Neuronal stem cell (in vitro differentiated cells): ENCODE measurements at regions not wholly inside any gene's neighbourhood (a gene's known extent, or its start where the extent isn't known, plus 50 kb on each side); places are given as distances from the start of the nearest gene placed in this dataset.

Experiments
- DNase-seq: peaks from one replicate; pipeline ENCODE4 v3.0.0-alpha.2; 2013; ENCODE audit warnings: low spot score
- H2AFZ ChIP-seq: one replicate; pipeline ENCODE4 v1.6.1; 2013; ENCODE audit warnings: mild to moderate bottlenecking, low read length, inconsistent platforms
- H2AK5ac ChIP-seq: 2 replicates; pipeline ENCODE4 v1.6.1; 2013; ENCODE audit warnings: low read depth, mild to moderate bottlenecking, inconsistent platforms, low read length, moderate library complexity, mixed read lengths
- H2BK120ac ChIP-seq: 2 replicates; pipeline ENCODE4 v1.6.1; 2013; ENCODE audit warnings: low read depth, mild to moderate bottlenecking, inconsistent platforms, low read length, moderate library complexity, mixed read lengths
- H2BK12ac ChIP-seq: one replicate; pipeline ENCODE4 v1.6.1; 2013; ENCODE audit warnings: low read length, inconsistent platforms
- H2BK15ac ChIP-seq: 2 replicates; pipeline ENCODE4 v1.6.1; 2013; ENCODE audit warnings: mild to moderate bottlenecking, low read length, inconsistent platforms, mixed read lengths
- H2BK5ac ChIP-seq: one replicate; pipeline ENCODE4 v1.6.1; 2013; ENCODE audit warnings: inconsistent platforms, mild to moderate bottlenecking, low read length, moderate library complexity
- H3K14ac ChIP-seq: one replicate; pipeline ENCODE4 v1.6.1; 2013; ENCODE audit warnings: low read length, inconsistent platforms
- H3K18ac ChIP-seq: 2 replicates; pipeline ENCODE4 v1.6.1; 2013; ENCODE audit warnings: low read length, inconsistent platforms
- H3K23ac ChIP-seq: 2 replicates; pipeline ENCODE4 v1.6.1; 2013; ENCODE audit warnings: low read depth, mild to moderate bottlenecking, mixed read lengths, low read length, inconsistent platforms; ENCODE audit not compliant: poor library complexity
- H3K27ac ChIP-seq: replicated peaks from 3 replicates; pipeline ENCODE4 v1.5.1; 2013; ENCODE audit warnings: low read length, inconsistent platforms
- H3K27me3 ChIP-seq, 3 experiments: 2 replicates each; pipeline ENCODE4 v1.6.1; 2013; ENCODE audit warnings: low read length in 3 of 3, mild to moderate bottlenecking in 2 of 3, inconsistent platforms in 1 of 3, low read depth in 1 of 3, mixed read lengths in 1 of 3, moderate library complexity in 1 of 3; ENCODE audit not compliant: control insufficient read depth in 3 of 3, insufficient read depth in 3 of 3
- H3K36me3 ChIP-seq, 2 donors: replicated peaks in 1 of 2; 2 replicates each; pipeline ENCODE4 v1.6.1; 2013; ENCODE audit warnings: low read length in 2 of 2; ENCODE audit not compliant: control insufficient read depth in 2 of 2, insufficient read depth in 2 of 2
- H3K4ac ChIP-seq: 2 replicates; pipeline ENCODE4 v1.6.1; 2013; ENCODE audit warnings: inconsistent platforms, mild to moderate bottlenecking, low read length, moderate library complexity
- H3K4me1 ChIP-seq, 2 donors: 1 replicate in 1 of 2; 2 replicates in 1 of 2; pipeline ENCODE4 v1.6.1; 2013; ENCODE audit warnings: low read length in 2 of 2, low read depth in 1 of 2; ENCODE audit not compliant: control insufficient read depth in 2 of 2, insufficient read depth in 1 of 2
- H3K4me2 ChIP-seq: one replicate; pipeline ENCODE4 v1.6.1; 2013; ENCODE audit warnings: mild to moderate bottlenecking, low read length, inconsistent platforms; ENCODE audit not compliant: insufficient read depth, poor library complexity, severe bottlenecking
- H3K4me3 ChIP-seq, 2 donors: 2 replicates each; pipeline ENCODE4 v1.5.1; 2013; ENCODE audit warnings: low read length in 2 of 2, mild to moderate bottlenecking in 2 of 2, inconsistent platforms in 1 of 2, moderate library complexity in 1 of 2
- H3K79me1 ChIP-seq: one replicate; pipeline ENCODE4 v1.6.1; 2013; ENCODE audit warnings: low read depth, mild to moderate bottlenecking, inconsistent platforms, low read length, moderate library complexity
- H3K9ac ChIP-seq: one replicate; pipeline ENCODE4 v1.6.1; 2013; ENCODE audit warnings: mild to moderate bottlenecking, low read depth, low read length, inconsistent platforms; ENCODE audit not compliant: poor library complexity
- H3K9me3 ChIP-seq, 2 donors: replicated peaks in 1 of 2; 2 replicates each; pipeline versions ENCODE3 to v1.6.1; 2013; ENCODE audit warnings: low read length in 2 of 2, mild to moderate bottlenecking in 2 of 2, inconsistent platforms in 1 of 2, low read depth in 1 of 2, mixed read lengths in 1 of 2, moderate library complexity in 1 of 2; ENCODE audit not compliant: control insufficient read depth in 2 of 2, insufficient read depth in 1 of 2
- H4K8ac ChIP-seq: one replicate; pipeline ENCODE4 v1.6.1; 2013; ENCODE audit warnings: low read depth, mild to moderate bottlenecking, inconsistent platforms, low read length, moderate library complexity
- H4K91ac ChIP-seq: one replicate; pipeline ENCODE4 v1.6.1; 2013; ENCODE audit warnings: low read length, low read depth, mild to moderate bottlenecking, inconsistent platforms; ENCODE audit not compliant: poor library complexity
- WGBS, 2 donors: extraction: QIAGEN DNeasy Blood & Tissue Kit; methylation state at CpG; one replicate each; pipeline ENCODE4 v1.1.7; 2013; ENCODE audit warnings: missing lambda C conversion rate in 2 of 2, mixed read lengths in 1 of 2; ENCODE audit not compliant: insufficient read length in 2 of 2, insufficient replicate concordance in 1 of 2; ENCODE audit errors: extremely low coverage in 2 of 2; 5-methylcytosine and 5-hydroxymethylcytosine counted together

DNA sequence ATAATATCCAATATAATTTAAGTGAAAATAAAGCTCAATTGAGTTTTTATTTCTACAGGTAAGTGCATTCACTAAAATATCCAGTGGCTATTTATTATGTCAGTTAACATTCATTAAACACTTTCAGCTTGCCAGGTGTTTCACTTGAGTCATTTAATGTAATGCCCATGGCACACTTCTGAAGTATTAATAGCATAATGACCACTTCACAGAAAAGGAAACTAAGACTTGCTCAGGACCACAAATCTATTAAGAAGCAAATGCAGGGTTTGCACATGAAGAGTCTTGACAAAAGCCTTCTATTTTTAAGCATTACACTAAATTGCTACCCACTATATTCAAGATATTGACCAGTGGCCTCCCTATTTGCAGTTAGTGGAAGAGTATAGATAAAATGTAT lies 612.7 kb downstream of the KCTD8 start:
- Histone ChIP-seq H2BK15ac (no peak overlapping the region), H2BK12ac (no peak overlapping the region), H2AFZ (no peak overlapping the region), H3K36me3 (no peaks in the 10 kb centered on the region), H3K9ac (no peak overlapping the region), H3K18ac (no peak overlapping the region), H3K9me3 (no peaks in the 10 kb centered on the region), H4K91ac (no peak overlapping the region), H3K23ac (no peak overlapping the region), H3K4me2 (no peak overlapping the region), H3K79me1 (no peaks in the 10 kb centered on the region), H2BK5ac (no peak overlapping the region), H3K27me3 (no peaks in the 10 kb centered on the region), H3K4me1 (no peaks in the 10 kb centered on the region), H3K4me3 (no peak overlapping the region), H3K27ac (no peak overlapping the region), H2AK5ac (no peak overlapping the region), H3K14ac (no peak overlapping the region), H4K8ac (no peak overlapping the region), H3K4ac (no peak overlapping the region), H2BK120ac (no peak overlapping the region)
- DNase-seq, result no peak

- Histone ChIP-seq H3K14ac (no peak overlapping the region), H3K9ac (no peak overlapping the region), H2AFZ (no peak overlapping the region), H3K4ac (no peak overlapping the region), H3K79me1 (no peaks in the 10 kb centered on the region), H3K4me3 (no peak overlapping the region), H2AK5ac (no peak overlapping the region), H2BK12ac (no peak overlapping the region), H3K27ac (no peak overlapping the region), H3K36me3 (no peaks in the 10 kb centered on the region), H2BK15ac (no peak overlapping the region), H2BK120ac (no peak overlapping the region), H2BK5ac (no peak overlapping the region), H3K9me3 (no peaks in the 10 kb centered on the region), H4K91ac (no peak overlapping the region), H3K4me1 (peaks cover 0 to 2% of the 10 kb centered on the region in 2 donors), H3K4me2 (no peak overlapping the region), H4K8ac (no peak overlapping the region), H3K27me3 (no peaks in the 10 kb centered on the region), H3K18ac (no peak overlapping the region), H3K23ac (no peak overlapping the region)
- no peak for DNase-seq
Measured at GRCh38 chr4:43837171-43837570, 611.4 kb downstream of the KCTD8 start.

- no peaks in the 10 kb centered on the region for H3K27me3 ChIP-seq
- peaks cover 0 to 2% of the 10 kb centered on the region in 2 donors for H3K4me1 ChIP-seq
- H4K91ac ChIP-seq, result no peak overlapping the region
- no peak overlapping the region for H2BK12ac ChIP-seq
- no peak overlapping the region for H3K18ac ChIP-seq
- DNase-seq, result no peak
- no peaks in the 10 kb centered on the region for H3K79me1 ChIP-seq
- H3K4me2 ChIP-seq, result no peak overlapping the region
- no peak overlapping the region for H3K27ac ChIP-seq
- H3K36me3 ChIP-seq, result no peaks in the 10 kb centered on the region
- H2AFZ ChIP-seq, result no peak overlapping the region
- H3K4ac ChIP-seq, result no peak overlapping the region
- H3K14ac ChIP-seq, result no peak overlapping the region
- no peak overlapping the region for H2BK120ac ChIP-seq
- no peak overlapping the region for H4K8ac ChIP-seq
- no peak overlapping the region for H2AK5ac ChIP-seq
- H2BK15ac ChIP-seq, result no peak overlapping the region
- H3K4me3 ChIP-seq, result no peak overlapping the region
- no peak overlapping the region for H3K23ac ChIP-seq
- H3K9ac ChIP-seq, result no peak overlapping the region
- H3K9me3 ChIP-seq, result no peaks in the 10 kb centered on the region
- H2BK5ac ChIP-seq, result no peak overlapping the region
Measured at GRCh38 chr4:43837604-43838003, 611.0 kb downstream of the KCTD8 start.

GRCh38 chr4:43842594-43842993 lies 606.0 kb downstream of the KCTD8 start:
- no CpG with 5 or more reads among the region's 1 CpG for WGBS, 2 donors
- Histone ChIP-seq H3K9ac (no peak overlapping the region), H3K27me3 (no peaks in the 10 kb centered on the region)

More at GRCh38 chr4:43842594-43842993, 606.0 kb downstream of the KCTD8 start:
- Histone ChIP-seq H3K4me1 (peaks cover 0 to 2% of the 10 kb centered on the region in 2 donors), H3K4ac (no peak overlapping the region), H3K27ac (no peak overlapping the region), H4K8ac (no peak overlapping the region), H3K36me3 (no peaks in the 10 kb centered on the region), H4K91ac (no peak overlapping the region), H3K18ac (no peak overlapping the region), H3K9me3 (no peaks in the 10 kb centered on the region), H2BK12ac (no peak overlapping the region), H3K23ac (no peak overlapping the region), H2BK120ac (no peak overlapping the region), H3K14ac (no peak overlapping the region), H3K4me3 (no peak overlapping the region), H3K79me1 (no peaks in the 10 kb centered on the region), H2AFZ (no peak overlapping the region), H2BK5ac (no peak overlapping the region), H2BK15ac (no peak overlapping the region), H3K4me2 (no peak overlapping the region), H2AK5ac (no peak overlapping the region)
- DNase-seq, result no peak
